GM13977 (cell line): ENCODE measurements at regions not wholly inside any gene's neighbourhood (a gene's known extent, or its start where the extent isn't known, plus 50 kb on each side); places are given as distances from the start of the nearest gene placed in this dataset.

ENCODE experiments used
- DNase-seq: peaks from one replicate; pipeline ENCODE4 v3.0.0; 2012; ENCODE audit warnings: low spot score
- in situ Hi-C: fragments of 300-500 bp; cut with MboI; formaldehyde crosslinking; loops from one replicate; pipeline ENCODE4 v1.12.0; 2022; ENCODE audit warnings: low sequenced_read_pairs, low pct_unique_long_range_greater_than_20kb, mixed read lengths, inconsistent platforms; ENCODE audit not compliant: unreplicated experiment
- TF ChIP-seq, protein P1 (sequence below): IDR thresholded peaks from 2 replicates; pipeline ENCODE4 v1.5.1; 2012; ENCODE audit warnings: mild to moderate bottlenecking, control low read depth; ENCODE audit not compliant: insufficient read depth; ENCODE audit errors: extremely low read depth, missing control alignments

DNA sequence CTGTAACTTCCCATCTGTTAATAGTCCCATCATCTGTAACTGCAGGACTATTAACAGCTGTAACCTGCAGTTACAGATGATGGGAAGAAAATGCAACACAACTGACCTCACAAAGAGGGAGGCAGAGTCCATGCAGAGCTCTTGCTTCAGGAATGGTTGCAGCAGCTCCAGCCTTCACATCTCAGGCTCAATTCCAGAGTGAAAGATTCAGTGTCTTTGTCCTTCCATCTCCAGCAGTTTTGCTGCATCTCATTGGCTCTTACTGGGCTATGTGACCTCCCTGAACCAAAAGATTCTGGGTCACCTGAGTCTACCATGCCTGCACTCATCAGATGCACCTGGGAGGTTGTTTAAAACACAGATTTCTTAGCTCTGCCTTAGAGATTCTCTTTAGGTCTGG is 686.7 kb downstream of the MATN1 start:
- TF ChIP-seq, protein P1, sequence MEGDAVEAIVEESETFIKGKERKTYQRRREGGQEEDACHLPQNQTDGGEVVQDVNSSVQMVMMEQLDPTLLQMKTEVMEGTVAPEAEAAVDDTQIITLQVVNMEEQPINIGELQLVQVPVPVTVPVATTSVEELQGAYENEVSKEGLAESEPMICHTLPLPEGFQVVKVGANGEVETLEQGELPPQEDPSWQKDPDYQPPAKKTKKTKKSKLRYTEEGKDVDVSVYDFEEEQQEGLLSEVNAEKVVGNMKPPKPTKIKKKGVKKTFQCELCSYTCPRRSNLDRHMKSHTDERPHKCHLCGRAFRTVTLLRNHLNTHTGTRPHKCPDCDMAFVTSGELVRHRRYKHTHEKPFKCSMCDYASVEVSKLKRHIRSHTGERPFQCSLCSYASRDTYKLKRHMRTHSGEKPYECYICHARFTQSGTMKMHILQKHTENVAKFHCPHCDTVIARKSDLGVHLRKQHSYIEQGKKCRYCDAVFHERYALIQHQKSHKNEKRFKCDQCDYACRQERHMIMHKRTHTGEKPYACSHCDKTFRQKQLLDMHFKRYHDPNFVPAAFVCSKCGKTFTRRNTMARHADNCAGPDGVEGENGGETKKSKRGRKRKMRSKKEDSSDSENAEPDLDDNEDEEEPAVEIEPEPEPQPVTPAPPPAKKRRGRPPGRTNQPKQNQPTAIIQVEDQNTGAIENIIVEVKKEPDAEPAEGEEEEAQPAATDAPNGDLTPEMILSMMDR = no peak
- in situ Hi-C loops = no loop called here
- DNase-seq = no peak

GRCh38 chr1:30036229-30036547 is 687.2 kb downstream of the MATN1 start:
- DNase-seq = no peak
- TF ChIP-seq, protein P1 = no peak
- in situ Hi-C loops = no loop called here

GRCh38 chr1:30035522-30036228 is 687.7 kb downstream of the MATN1 start:
- in situ Hi-C loops = no loop called here
- TF ChIP-seq, protein P1 = no peak
- DNase-seq = no peak

- TF ChIP-seq, protein P1 = no peak
- in situ Hi-C loops = no loop called here
- no peak for DNase-seq
Measured at GRCh38 chr1:30034627-30035521, 688.5 kb downstream of the MATN1 start.

DNA sequence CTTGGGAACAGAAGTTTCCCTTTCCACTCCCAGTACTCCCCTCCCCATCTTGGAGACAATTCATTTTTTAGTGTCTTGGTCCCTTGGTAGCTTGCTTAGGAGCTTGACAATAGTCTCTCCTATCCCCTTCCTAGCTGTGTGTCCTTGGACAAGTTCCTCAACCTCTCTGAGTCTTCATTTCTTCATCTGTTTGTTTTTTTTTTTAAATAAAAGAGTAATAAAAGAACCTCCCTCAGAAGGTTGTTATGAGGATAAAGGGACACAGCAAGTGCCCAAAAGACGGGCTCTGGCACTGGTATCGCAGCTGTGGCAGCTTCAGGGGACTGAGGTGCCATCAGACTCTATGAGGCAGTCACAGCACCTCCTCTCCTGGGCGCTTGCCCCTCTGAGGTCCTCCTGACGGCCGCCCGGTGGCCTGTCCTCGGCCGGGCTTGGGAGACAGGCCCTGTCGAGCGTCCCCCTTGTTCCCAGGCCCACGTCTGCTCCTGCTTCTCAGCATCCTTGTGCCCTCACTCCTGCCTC is 689.2 kb downstream of the MATN1 start:
- TF ChIP-seq, protein P1 = no peak
- no peak for DNase-seq
- in situ Hi-C loops = no loop called here

- TF ChIP-seq, protein P1 = no peak
Measured at GRCh38 chr1:30033256-30034104, 689.9 kb downstream of the MATN1 start.

More at GRCh38 chr1:30033256-30034104, 689.9 kb downstream of the MATN1 start:
- in situ Hi-C loops = no loop called here
- no peak for DNase-seq
